GM10248 (cell line): ENCODE measurements at regions not wholly inside any gene's neighbourhood (a gene's known extent, or its start where the extent isn't known, plus 50 kb on each side); places are given as distances from the start of the nearest gene placed in this dataset.

Experiments used
- CTCF ChIA-PET: fragments of 300-600 bp; sonication (Branson Sonifier 250); formaldehyde crosslinking; extraction: SDS; loops from one replicate; lab custom pipeline; 2021; ENCODE audit warnings: antibody characterized with exemption; lab: Yijun Ruan, JAX
- POLR2A ChIA-PET: fragments of 350-650 bp; sonication (Branson Sonifier 250); formaldehyde crosslinking; extraction: SDS; loops from one replicate; lab custom pipeline; 2020; ENCODE audit warnings: antibody characterized with exemption; lab: Yijun Ruan, JAX
- DNase-seq: peaks from one replicate; pipeline ENCODE4 v3.0.0; 2012; ENCODE audit errors: extremely low spot score
- TF ChIP-seq, protein P1 (sequence below): IDR thresholded peaks from 2 replicates; pipeline ENCODE4 v1.5.1; 2012; ENCODE audit warnings: mild to moderate bottlenecking, low read depth; ENCODE audit errors: extremely low read depth, missing control alignments, control extremely low read depth

DNA sequence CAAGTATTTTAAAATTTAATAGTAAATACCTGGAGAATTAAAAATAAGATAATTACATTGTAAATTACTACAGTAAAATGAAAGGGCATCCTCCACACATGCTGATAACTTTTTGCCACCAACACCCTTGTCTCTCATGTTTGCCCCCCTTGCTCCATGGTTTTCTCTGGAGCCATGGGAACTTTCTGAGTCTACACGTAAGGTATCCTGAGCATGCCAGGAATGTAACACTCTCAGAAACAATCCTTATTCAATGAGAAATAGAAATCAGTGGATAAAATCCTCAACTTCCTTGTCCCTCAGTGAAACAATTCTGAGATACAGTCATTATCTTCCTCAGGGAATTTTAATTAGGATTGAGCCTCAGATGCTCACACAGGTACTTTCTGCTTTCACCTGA is 108.9 kb downstream of the IZUMO3 start:
- ChIA-PET POLR2A (no interaction called here), CTCF (no interaction called here)
- DNase-seq, result no peak
- TF ChIP-seq, protein P1, sequence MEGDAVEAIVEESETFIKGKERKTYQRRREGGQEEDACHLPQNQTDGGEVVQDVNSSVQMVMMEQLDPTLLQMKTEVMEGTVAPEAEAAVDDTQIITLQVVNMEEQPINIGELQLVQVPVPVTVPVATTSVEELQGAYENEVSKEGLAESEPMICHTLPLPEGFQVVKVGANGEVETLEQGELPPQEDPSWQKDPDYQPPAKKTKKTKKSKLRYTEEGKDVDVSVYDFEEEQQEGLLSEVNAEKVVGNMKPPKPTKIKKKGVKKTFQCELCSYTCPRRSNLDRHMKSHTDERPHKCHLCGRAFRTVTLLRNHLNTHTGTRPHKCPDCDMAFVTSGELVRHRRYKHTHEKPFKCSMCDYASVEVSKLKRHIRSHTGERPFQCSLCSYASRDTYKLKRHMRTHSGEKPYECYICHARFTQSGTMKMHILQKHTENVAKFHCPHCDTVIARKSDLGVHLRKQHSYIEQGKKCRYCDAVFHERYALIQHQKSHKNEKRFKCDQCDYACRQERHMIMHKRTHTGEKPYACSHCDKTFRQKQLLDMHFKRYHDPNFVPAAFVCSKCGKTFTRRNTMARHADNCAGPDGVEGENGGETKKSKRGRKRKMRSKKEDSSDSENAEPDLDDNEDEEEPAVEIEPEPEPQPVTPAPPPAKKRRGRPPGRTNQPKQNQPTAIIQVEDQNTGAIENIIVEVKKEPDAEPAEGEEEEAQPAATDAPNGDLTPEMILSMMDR, result no peak

DNA sequence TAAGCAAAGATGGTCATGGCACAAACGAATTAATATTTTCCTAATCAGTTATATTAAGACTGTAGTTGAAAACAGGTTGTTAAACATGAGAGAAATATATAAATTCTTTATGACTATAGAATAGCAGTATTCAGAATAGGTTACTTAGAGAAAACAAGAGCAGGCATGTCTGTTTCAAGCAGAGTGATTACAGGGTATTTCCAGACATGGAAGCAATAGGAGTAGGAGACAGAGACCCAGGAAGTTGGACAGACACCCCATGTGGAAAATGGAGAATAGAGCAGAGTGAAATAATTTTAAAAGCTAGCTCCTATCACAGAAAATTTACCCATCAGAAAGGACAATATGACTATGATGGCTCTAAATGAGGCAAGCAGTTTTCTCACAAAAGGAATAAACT is 111.5 kb downstream of the IZUMO3 start:
- no peak for DNase-seq
- TF ChIP-seq, protein P1, result no peak
- POLR2A ChIA-PET, result no interaction called here
- CTCF ChIA-PET, result no interaction called here

DNA sequence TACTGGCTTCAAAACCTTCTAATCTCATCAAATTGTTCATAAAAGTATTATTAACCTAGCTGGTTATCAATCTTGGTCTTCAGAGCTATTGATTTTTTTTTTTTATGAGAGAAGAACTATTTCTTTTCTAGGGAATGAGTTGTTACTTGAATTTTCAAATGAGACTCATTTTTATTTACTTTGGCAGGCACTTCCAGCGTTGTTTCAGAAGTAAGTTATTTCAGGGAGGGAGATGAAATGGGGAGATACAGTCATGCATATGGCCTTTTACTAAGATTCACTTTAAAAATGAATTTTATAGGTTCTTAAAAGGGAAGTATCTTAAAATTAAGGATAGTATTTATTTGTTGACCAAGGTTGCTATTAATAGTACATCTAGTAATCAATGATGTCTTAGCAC is 129.6 kb downstream of the IZUMO3 start:
- ChIA-PET POLR2A (no interaction called here), CTCF (no interaction called here)
- DNase-seq, result no peak
- TF ChIP-seq, protein P1, result no peak

DNA sequence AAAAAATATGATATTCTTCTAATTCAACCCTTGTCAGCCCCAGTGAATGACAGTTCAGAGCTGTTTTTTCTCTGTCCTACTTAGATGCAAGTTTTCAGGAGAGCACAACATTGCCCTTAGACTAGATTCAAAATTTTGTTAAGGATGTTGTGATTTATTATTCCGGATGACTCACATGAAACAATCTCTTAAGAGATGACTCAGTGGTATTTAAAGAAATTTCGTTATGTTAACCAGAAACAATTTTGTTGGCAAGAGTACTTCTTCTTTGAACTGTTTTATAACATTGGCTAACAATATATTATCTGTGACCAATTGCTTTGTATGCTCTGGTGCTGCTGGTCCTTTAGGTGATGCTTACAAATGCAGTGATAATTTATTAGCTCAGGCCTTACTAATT is 132.0 kb downstream of the IZUMO3 start:
- TF ChIP-seq, protein P1, result no peak
- CTCF ChIA-PET, result no interaction called here
- POLR2A ChIA-PET, result no interaction called here

DNA sequence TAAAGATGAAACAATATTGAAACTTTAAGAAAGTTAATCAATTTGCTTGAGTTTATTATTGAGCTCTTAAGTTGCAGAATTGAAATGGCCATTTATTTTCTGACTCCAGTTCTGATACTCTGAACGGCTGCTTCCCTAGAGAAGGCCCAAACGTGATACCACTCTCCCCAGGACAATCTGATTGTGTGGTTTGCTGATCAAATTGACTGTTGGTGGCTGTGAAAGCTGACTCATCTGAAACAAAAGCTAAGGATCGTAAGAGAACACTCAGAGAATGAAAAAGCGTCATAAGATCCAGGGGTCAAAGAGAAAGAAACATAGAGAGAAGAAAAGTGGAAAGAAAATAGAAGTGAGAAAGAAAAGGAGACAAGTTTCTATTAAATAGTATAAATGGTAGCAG is 147.2 kb downstream of the IZUMO3 start:
- TF ChIP-seq, protein P1, result no peak
- DNase-seq, result no peak
- ChIA-PET POLR2A (no interaction called here), CTCF (no interaction called here)

More for the DNA sequence above, 132.0 kb downstream of the IZUMO3 start:
- DNase-seq, result no peak

DNA sequence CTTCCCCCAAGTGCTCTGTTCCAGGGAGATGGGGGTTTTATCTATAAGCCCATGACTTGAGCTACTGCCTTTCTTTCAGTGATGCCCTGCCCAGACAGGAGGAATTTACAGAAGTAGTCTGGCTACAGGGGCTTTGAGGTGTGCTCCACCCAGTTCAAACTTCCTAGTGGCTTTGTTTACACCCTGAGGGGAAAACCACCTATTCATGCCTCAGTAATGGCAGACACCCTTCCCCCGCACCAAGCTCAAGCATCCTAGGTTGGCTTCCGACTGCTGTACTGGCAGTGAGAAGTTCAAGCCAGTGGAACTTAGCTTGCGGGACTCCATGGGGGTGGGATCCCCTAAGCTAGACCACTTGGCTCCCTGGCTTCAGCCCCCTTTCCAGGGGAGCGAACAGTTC is 154.6 kb downstream of the IZUMO3 start:
- TF ChIP-seq, protein P1, result no peak
- POLR2A ChIA-PET, result no interaction called here
- CTCF ChIA-PET, result no interaction called here
- no peak for DNase-seq

DNA sequence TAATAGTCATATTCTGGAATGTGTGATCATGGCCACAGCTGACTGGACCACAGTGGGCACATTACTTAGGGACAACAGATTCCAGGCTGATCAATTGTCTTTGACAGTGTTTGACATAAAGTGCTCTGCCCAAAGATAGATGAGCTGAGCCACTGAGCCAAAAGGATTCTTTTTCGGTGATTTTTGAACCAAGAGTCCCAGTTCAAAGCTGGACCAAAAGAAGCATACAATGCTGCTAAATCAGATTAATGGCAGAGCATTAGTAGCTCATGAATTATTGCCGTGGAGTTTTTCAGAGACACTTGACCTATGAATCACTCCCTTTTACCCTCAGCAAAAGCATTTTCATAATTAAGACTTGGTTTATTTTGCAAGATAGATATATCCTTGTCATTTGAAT is 160.6 kb downstream of the IZUMO3 start:
- POLR2A ChIA-PET, result no interaction called here
- no peak for DNase-seq
- TF ChIP-seq, protein P1, result no peak
- CTCF ChIA-PET, result no interaction called here
